Activated T-helper 2 cell treated with anti-CD3 and anti-CD28 coated beads, Interferon-gamma antibody, Interleukin-2, Interleukin-4, amounts not matched to agents 10 μg/mL and 5 μg/mL and 100 μg/mL, durations not matched to agents 14 hours and 24 hours and 36 hours (primary cell): ENCODE measurements at regions not wholly inside any gene's neighbourhood (a gene's known extent, or its start where the extent isn't known, plus 50 kb on each side); places are given as distances from the start of the nearest gene placed in this dataset.

Experiments used
- DNase-seq: peaks from one replicate; pipeline ENCODE4 v3.0.0; 2021; ENCODE audit warnings: low spot score
- H3K27ac Mint-ChIP-seq: one replicate; pipeline ENCODE4 v1.8.0; 2021; ENCODE audit warnings: mixed read lengths
- H3K27me3 Mint-ChIP-seq: one replicate; pipeline ENCODE4 v1.8.0; 2021; ENCODE audit warnings: low read depth, mixed read lengths
- H3K36me3 Mint-ChIP-seq: one replicate; pipeline ENCODE4 v1.8.0; 2021; ENCODE audit warnings: low read depth, mixed read lengths
- H3K4me1 Mint-ChIP-seq: one replicate; pipeline ENCODE4 v1.8.0; 2021; ENCODE audit warnings: low read depth, mixed read lengths
- H3K4me3 Mint-ChIP-seq: one replicate; pipeline ENCODE4 v1.8.0; 2021; ENCODE audit warnings: low read depth, mild to moderate bottlenecking, moderate library complexity, mixed read lengths
- H3K9me3 Mint-ChIP-seq: one replicate; pipeline ENCODE4 v1.8.0; 2021; ENCODE audit warnings: mixed read lengths
- intact Hi-C: fragments of 100-400 bp; cut with micrococcal nuclease; formaldehyde crosslinking; loops from one replicate; pipeline ENCODE4 v1.15.1; 2023

- no peaks in the 10 kb centered on the region for H3K9me3 Mint-ChIP-seq
- intact Hi-C loops, result no loop called here
- no peaks in the 10 kb centered on the region for H3K27me3 Mint-ChIP-seq
Measured at GRCh38 chr13:106274551-106275203, 260.8 kb downstream of the EFNB2 start.

GRCh38 chr13:106263801-106264200 lies 271.7 kb downstream of the EFNB2 start:
- Mint-ChIP-seq H3K36me3 (no peaks in the 10 kb centered on the region), H3K9me3 (no peaks in the 10 kb centered on the region), H3K27me3 (no peaks in the 10 kb centered on the region), H3K4me3 (no peak overlapping the region), H3K4me1 (no peaks in the 10 kb centered on the region), H3K27ac (no peak overlapping the region)
- no peak for DNase-seq
- intact Hi-C loops, result no loop called here

More at GRCh38 chr13:106274551-106275203, 260.8 kb downstream of the EFNB2 start:
- no peaks in the 10 kb centered on the region for H3K4me1 Mint-ChIP-seq
- no peak overlapping the region for H3K27ac Mint-ChIP-seq
- H3K36me3 Mint-ChIP-seq, result no peaks in the 10 kb centered on the region
- no peak for DNase-seq
- H3K4me3 Mint-ChIP-seq, result no peak overlapping the region

- Mint-ChIP-seq H3K4me1 (no peaks in the 10 kb centered on the region), H3K27me3 (no peaks in the 10 kb centered on the region), H3K9me3 (no peaks in the 10 kb centered on the region), H3K4me3 (no peak overlapping the region), H3K36me3 (no peaks in the 10 kb centered on the region), H3K27ac (no peak overlapping the region)
- DNase-seq, result no peak
- intact Hi-C loops, result no loop called here
Measured at GRCh38 chr13:106262886-106263285, 272.6 kb downstream of the EFNB2 start.

- Mint-ChIP-seq H3K4me3 (no peak overlapping the region), H3K27me3 (no peaks in the 10 kb centered on the region), H3K4me1 (no peaks in the 10 kb centered on the region), H3K9me3 (no peaks in the 10 kb centered on the region), H3K36me3 (no peaks in the 10 kb centered on the region), H3K27ac (no peak overlapping the region)
- DNase-seq, result no peak
- intact Hi-C loops, result no loop called here
Measured at GRCh38 chr13:106261450-106261849, 274.0 kb downstream of the EFNB2 start.

GRCh38 chr13:106260352-106260751 lies 275.1 kb downstream of the EFNB2 start:
- Mint-ChIP-seq H3K4me1 (no peaks in the 10 kb centered on the region), H3K27me3 (no peaks in the 10 kb centered on the region), H3K27ac (no peak overlapping the region), H3K9me3 (no peaks in the 10 kb centered on the region), H3K4me3 (no peak overlapping the region), H3K36me3 (no peaks in the 10 kb centered on the region)
- DNase-seq, result no peak
- intact Hi-C loops, result no loop called here

GRCh38 chr13:106259928-106260327 lies 275.5 kb downstream of the EFNB2 start:
- Mint-ChIP-seq H3K9me3 (no peaks in the 10 kb centered on the region), H3K4me1 (no peaks in the 10 kb centered on the region), H3K27ac (no peak overlapping the region), H3K4me3 (no peak overlapping the region), H3K27me3 (no peaks in the 10 kb centered on the region), H3K36me3 (no peaks in the 10 kb centered on the region)
- intact Hi-C loops, result no loop called here
- DNase-seq, result no peak

GRCh38 chr13:106246666-106247188 lies 288.7 kb downstream of the EFNB2 start:
- Mint-ChIP-seq H3K36me3 (no peaks in the 10 kb centered on the region), H3K4me1 (no peaks in the 10 kb centered on the region), H3K27me3 (no peaks in the 10 kb centered on the region), H3K4me3 (no peak overlapping the region), H3K9me3 (no peaks in the 10 kb centered on the region), H3K27ac (no peak overlapping the region)
- DNase-seq, result no peak
- intact Hi-C loops, result no loop called here

GRCh38 chr13:106246242-106246641 lies 289.2 kb downstream of the EFNB2 start:
- intact Hi-C loops, result no loop called here
- Mint-ChIP-seq H3K4me3 (no peak overlapping the region), H3K36me3 (no peaks in the 10 kb centered on the region), H3K27me3 (no peaks in the 10 kb centered on the region), H3K9me3 (no peaks in the 10 kb centered on the region), H3K27ac (no peak overlapping the region), H3K4me1 (no peaks in the 10 kb centered on the region)
- no peak for DNase-seq

- intact Hi-C loops, result no loop called here
- H3K9me3 Mint-ChIP-seq, result no peaks in the 10 kb centered on the region
- H3K36me3 Mint-ChIP-seq, result no peaks in the 10 kb centered on the region
- H3K4me3 Mint-ChIP-seq, result no peak overlapping the region
- no peaks in the 10 kb centered on the region for H3K4me1 Mint-ChIP-seq
- H3K27ac Mint-ChIP-seq, result no peak overlapping the region
- DNase-seq, result no peak
- no peaks in the 10 kb centered on the region for H3K27me3 Mint-ChIP-seq
Measured at GRCh38 chr13:106243011-106243565, 292.4 kb downstream of the EFNB2 start.

GRCh38 chr13:106241974-106242953 lies 293.2 kb downstream of the EFNB2 start:
- Mint-ChIP-seq H3K27me3 (no peaks in the 10 kb centered on the region), H3K9me3 (no peaks in the 10 kb centered on the region), H3K4me3 (no peak overlapping the region), H3K27ac (no peak overlapping the region), H3K36me3 (no peaks in the 10 kb centered on the region), H3K4me1 (no peaks in the 10 kb centered on the region)
- no peak for DNase-seq
- intact Hi-C loops, result no loop called here

GRCh38 chr13:106238690-106239089 lies 296.8 kb downstream of the EFNB2 start:
- H3K27ac Mint-ChIP-seq, result no peak overlapping the region
- no peak overlapping the region for H3K4me3 Mint-ChIP-seq
- no peaks in the 10 kb centered on the region for H3K36me3 Mint-ChIP-seq
- DNase-seq, result no peak
- no peaks in the 10 kb centered on the region for H3K4me1 Mint-ChIP-seq
- no peaks in the 10 kb centered on the region for H3K27me3 Mint-ChIP-seq
- intact Hi-C loops, result no loop called here
- no peaks in the 10 kb centered on the region for H3K9me3 Mint-ChIP-seq

GRCh38 chr13:106234636-106235035 lies 300.8 kb downstream of the EFNB2 start:
- no peak overlapping the region for H3K4me3 Mint-ChIP-seq
- H3K4me1 Mint-ChIP-seq, result no peaks in the 10 kb centered on the region
- H3K9me3 Mint-ChIP-seq, result no peaks in the 10 kb centered on the region
- H3K27ac Mint-ChIP-seq, result no peak overlapping the region
- intact Hi-C loops, result no loop called here
- DNase-seq, result no peak
- no peaks in the 10 kb centered on the region for H3K36me3 Mint-ChIP-seq
- H3K27me3 Mint-ChIP-seq, result no peaks in the 10 kb centered on the region
